CD4-positive, alpha-beta T cell treated with Interleukin-4 for 1 hour (primary cell): ENCODE measurements at regions not wholly inside any gene's neighbourhood (a gene's known extent, or its start where the extent isn't known, plus 50 kb on each side); places are given as distances from the start of the nearest gene placed in this dataset.
"Not testable (repeated sequence)": the region's sequence is repeated elsewhere in the genome, so short reads cannot be mapped to it uniquely, and the experiment has no call there.

Experiments
- DNase-seq, 2 donors: peaks; one replicate each; pipeline ENCODE4 v3.0.0-alpha.2; 2020 to 2022

DNA sequence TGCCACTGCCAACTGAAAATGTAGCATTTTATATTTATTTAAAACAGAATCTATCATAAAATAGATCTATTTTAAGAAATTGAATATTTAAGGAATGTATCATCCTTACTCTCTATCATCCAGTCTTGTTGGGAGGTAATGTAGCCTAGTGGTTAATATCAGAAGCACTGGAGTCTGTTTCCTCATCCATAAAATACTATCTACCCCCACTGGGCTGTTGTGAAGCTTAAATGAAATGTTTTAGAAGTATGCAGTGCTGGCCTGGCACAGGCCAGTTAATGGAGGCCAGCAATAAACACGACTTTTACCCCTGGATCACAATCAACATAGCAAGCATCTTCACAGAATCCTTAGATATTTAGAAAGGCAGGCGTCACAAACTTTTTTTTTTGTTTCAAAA, 188.0 kb downstream of the CAND1 start:
- no peak for DNase-seq

- no peak for DNase-seq
These were observed 188.9 kb downstream of the CAND1 start for GRCh38 chr12:67457778-67458665.

DNA sequence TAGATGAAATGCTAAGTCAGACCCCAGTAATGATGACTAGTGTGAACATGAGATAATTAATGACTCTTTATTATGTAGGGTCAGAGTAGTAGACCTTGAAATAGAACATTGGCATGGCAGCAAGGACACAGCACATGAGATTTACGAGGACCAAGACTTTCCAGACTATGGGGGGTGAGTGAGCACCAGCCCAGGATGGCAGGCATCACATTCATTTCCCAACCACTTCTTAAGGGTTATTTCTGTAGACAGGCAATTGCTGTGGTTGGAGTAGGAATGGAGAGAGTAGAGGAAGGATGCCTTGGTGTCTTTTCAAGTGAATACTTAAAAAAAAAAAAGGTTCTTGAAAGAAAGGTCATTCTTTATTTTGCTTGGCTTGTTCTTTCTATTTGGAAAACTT, 189.4 kb upstream of the DYRK2 start:
- DNase-seq, result no peak

DNA sequence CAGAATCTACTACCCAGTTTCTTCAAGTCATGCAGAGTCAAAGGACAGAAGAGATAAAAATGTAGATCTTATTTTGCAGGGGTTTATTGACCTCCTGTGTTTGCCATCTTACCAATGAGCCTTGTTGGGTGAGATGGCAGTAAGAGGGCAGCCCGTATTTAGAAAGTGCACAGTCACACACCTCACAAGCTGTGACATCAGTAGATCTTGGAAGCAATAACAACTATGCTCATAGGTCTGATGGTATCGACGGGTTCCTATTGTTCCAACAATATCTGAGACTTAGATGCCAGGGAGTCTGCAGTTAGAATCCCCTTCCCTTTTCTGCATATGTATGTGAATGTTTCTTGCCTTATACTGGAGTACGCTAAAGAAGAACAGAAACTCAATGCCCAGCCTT, 189.0 kb upstream of the DYRK2 start:
- no peak for DNase-seq

- DNase-seq, result no peak
These were observed 188.2 kb upstream of the DYRK2 start for GRCh38 chr12:67460388-67460787.

DNA sequence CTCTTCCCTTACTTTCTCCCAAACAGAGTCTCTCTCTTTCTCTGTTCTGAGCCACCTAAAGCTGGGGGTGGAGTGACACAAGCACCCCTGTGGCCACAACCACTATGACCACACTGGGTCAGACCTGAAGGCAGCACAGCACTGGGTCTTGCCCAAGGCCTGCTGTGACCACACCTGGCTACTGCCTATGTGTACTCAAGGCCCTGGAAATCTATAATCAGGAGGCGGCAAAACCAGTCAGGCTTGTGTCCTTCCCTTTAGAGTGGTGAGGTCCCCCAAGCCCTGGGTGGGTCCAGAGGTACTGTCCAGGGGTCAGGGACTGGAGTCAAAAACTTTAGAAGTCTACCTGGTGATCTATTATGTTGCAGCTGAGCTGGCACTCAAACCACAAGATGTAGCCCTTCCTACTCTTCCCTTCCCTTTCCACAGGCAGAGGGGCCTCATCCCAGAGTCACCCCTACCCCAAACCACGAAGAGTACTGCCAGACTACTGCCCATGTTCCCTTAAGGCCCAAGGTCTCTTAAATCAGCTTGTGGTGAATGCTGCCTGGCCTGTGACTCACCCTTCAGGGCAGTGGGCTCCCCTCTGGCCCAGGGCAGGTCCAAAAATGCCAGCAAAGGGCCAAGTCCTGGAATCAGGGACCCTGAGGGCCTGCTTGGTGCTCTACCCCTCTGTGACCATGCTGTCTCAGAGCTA, 179.8 kb upstream of the DYRK2 start:
- DNase-seq, result no peak

- no peak for DNase-seq
These were observed 178.9 kb upstream of the DYRK2 start for GRCh38 chr12:67469666-67470065.

DNA sequence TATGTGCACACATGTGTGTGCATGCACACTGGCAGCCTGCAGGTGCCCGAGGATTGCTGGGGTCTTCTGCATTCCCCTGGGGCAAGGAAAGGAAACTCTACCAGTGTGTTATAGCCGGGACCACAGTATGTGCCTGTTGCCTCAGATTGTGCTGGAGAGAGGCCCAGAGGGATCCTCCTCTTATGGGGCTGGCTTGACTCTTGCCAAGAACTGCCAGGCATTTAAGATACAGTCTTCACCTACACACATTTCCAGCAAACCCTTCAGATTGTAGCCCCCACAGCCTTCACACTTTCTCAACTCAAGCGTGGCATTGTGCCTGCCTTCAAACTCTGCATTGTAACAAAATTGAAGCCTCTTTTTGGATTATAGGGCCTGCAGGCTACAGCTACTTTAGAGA, 176.7 kb upstream of the DYRK2 start:
- no peak for DNase-seq

DNA sequence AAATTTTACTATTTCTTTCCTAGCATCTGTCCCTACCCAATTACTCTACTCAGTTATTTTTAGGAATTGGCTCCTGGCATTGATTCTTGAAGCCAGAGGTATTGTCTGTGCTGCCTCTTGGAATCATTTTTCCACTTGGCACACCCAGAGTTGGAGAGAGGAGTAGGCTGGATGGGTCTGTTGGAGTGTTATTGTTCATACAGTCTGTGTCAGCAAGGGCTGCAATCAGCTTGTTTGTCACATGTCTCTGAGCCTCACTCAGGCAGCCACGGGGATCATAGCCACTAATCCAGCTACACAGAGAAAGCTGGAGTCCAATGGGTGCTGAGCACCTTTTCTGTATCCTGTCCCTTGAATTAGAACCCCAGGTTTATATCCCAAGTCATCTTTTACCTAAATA, 176.0 kb upstream of the DYRK2 start:
- no peak for DNase-seq

- DNase-seq, result no peak
These were observed 173.5 kb upstream of the DYRK2 start for GRCh38 chr12:67474934-67475620.

GRCh38 chr12:67475725-67476124, 172.8 kb upstream of the DYRK2 start:
- DNase-seq, result no peak

GRCh38 chr12:67477681-67478265, 170.8 kb upstream of the DYRK2 start:
- DNase-seq, result no peak

- DNase-seq, result peak; percentile 77
These were observed 165.5 kb upstream of the DYRK2 start for GRCh38 chr12:67482751-67483661.

GRCh38 chr12:67483871-67484554, 164.5 kb upstream of the DYRK2 start:
- no peak for DNase-seq

DNA sequence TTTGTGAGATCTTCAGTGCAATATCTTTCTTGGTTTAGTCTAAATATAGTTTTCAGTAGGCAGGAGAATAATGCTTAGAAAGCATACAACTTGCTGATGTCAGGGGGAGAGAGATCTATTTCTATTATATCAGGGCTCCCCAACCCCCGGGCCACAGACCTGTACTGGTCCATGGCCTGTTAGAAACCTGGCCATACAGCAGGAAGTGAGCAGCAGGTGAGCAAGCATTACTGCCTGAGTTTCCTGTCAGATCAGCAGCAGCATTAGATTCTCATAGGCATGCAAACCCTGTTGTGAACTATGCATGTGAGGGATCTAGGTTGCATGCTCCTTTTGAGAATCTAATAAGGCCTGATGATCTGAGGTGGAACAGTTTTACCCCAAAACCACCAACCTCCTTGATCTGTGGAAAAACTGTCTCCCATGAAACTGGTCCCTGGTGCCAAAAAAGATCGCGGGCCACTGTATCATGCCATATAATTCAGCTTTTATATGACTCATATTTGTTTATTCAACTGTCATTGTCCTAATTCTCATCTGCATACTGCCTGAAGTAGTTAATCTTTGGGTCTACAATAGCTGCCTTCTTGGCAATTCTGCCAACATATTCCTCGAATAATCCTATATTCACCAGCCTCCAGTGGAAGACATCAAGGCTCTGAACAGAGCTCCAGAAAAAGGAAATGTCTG, 163.6 kb upstream of the DYRK2 start:
- peak in 1 of 2 donors; percentile 17 for DNase-seq

- no peak for DNase-seq
These were observed 161.9 kb upstream of the DYRK2 start for GRCh38 chr12:67486671-67487070.

DNA sequence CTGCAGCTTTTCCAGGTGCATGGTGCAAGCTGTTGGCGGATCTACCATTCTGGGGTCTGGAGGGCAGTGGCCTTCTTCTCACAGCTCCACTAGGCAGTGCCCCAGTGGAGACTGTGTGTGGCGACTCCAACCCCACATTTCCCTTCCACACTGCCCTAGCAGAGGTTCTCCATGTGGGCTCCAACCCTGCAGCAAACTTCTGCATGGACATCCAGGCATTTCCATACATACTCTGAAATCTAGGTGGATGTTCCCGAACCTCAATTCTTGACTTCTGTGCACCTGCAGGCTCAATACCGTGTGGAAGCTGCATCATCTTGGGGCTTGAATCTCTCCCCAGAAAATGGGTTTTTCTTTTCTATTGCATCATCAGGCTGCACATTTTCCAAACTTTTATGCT, 160.2 kb upstream of the DYRK2 start:
- DNase-seq, result not testable (repeated sequence)

- DNase-seq, result no peak
These were observed 159.5 kb upstream of the DYRK2 start for GRCh38 chr12:67489007-67489406.

- DNase-seq, result no peak
These were observed 152.0 kb upstream of the DYRK2 start for GRCh38 chr12:67496581-67496980.

- no peak for DNase-seq
These were observed 149.6 kb upstream of the DYRK2 start for GRCh38 chr12:67498991-67499390.

DNA sequence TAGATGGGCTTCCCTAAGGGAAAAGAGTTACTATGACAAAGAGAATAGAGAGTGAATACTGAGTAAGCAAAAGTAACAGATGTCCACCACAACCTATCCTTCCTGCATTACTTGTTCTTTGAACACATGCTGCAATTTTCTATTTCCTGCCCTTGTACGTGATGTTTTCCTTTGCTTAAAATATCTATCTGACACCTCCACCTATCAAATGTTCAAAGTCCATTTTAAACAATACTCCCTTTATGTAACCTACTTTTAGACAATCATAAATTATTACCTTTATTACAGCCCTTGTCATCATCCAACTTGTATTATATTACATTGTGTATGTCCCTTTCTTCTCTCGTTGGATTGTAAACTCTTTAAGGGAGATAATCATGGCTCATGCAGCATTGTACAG, 147.2 kb upstream of the DYRK2 start:
- no peak for DNase-seq
